NOMO-1 treated with dmso at 0.1 percent for 144 hours (cell line): ENCODE measurements at regions not wholly inside any gene's neighbourhood (a gene's known extent, or its start where the extent isn't known, plus 50 kb on each side); places are given as distances from the start of the nearest gene placed in this dataset.

Experiments used
- DNase-seq: peaks from one replicate; lab custom pipeline; 2025; ENCODE audit not compliant: unreplicated experiment; lab: John Stamatoyannopoulos, UW

GRCh38 chr13:76523740-76524340, 362.4 kb downstream of the KCTD12 start:
- DNase-seq = no peak

- no peak for DNase-seq
These were observed 364.0 kb downstream of the KCTD12 start for GRCh38 chr13:76522083-76522755.

- no peak for DNase-seq
These were observed 366.5 kb downstream of the KCTD12 start for GRCh38 chr13:76519685-76520084.

DNA sequence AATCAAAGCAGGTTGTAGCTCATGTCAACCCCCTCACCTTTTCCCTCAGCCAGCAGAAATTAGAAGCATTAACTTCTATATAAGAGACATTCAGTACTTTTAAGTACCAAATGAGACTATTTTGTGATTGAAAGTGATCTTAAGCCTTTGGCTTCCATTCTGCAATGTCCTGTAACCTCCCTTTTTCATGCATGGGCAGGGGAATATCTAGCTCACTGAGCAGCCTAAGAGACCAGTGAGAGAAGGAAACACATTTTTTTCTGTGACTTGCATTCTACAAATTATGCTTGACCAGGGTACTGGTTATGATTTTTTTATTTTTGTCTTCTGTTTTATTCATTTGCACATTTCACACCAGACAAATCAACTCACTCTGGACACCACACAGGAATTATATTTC, 369.6 kb downstream of the KCTD12 start:
- no peak for DNase-seq

- DNase-seq = no peak
These were observed 370.2 kb downstream of the KCTD12 start for GRCh38 chr13:76516013-76516412.

- no peak for DNase-seq
These were observed 373.5 kb downstream of the KCTD12 start for GRCh38 chr13:76512721-76513145.

DNA sequence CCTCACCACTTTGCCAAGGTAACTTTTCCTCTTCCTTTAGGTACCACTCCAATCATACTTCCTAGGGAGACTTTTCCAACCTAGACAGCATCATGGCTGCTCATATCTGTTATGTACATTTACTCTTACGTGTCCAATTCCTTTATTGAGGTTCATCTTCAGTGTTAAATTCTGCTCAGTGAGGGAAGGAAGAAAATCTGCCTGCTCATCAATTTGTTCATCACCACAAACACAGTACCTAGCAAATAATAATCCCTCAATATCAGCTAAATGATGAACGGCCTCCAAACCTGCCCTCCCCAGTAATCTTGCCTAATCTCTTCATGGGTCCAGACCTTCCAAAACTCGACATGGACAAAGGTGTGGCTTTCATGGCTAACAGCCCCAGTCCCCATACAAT, 380.8 kb downstream of the KCTD12 start:
- no peak for DNase-seq

- DNase-seq = no peak
These were observed 382.4 kb downstream of the KCTD12 start for GRCh38 chr13:76503766-76504165.

GRCh38 chr13:76503291-76503690, 382.9 kb downstream of the KCTD12 start:
- DNase-seq = no peak

DNA sequence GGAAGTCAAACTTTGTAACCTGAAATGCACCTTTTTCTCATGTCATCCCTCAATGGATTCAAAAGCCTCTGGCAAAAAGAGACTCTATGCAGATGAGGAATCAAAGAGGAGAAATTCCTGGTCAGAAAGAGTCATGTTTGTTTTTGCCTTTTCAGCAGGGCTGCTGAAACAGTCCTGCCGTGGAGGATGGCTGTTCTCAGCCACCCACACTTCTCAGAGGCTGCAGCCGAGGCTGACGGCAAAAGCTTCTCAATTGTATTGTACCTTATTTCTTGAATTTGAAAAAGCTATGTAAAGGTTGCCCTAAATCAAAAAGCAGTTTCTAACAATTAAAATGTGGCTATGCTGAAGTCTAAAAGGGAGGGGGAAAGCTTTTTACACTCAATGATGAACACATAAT, 385.3 kb downstream of the KCTD12 start:
- no peak for DNase-seq

DNA sequence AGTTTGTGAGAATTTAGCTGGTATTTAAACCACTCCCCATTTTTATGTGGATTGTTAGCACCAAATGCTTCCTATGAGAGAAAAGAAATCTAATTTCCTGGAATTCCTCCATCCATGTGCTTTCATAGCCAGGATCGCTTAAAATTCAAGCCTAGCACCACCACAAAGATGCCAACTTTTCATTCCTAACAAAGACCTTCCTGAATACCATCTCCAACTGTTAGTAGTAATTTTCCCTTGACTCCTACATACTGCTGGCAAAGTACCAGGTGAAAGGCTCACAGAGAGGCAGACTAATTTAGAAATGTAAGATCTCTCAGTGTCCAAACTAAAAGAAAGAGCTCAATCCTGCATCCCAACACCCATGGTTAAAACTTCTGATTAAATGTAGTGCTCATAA, 386.3 kb downstream of the KCTD12 start:
- no peak for DNase-seq

DNA sequence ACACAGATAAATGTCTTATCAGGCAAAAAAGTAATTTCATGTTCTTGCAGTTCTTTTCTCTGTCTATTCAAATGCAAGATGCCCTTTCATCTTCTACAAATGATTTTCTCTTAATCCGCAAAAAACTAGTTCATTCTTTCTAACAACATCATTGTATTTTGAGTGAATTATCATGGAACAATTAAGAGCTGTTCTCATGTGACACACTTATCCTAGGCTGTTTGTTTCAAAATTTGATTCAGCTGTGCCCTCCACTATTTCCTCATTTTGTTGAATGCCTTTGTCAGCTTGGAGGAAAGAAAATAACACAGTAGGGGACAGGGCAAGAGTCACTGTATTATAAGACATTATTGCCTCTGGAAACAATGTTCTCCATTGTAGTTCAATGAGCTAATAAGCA, 396.9 kb downstream of the KCTD12 start:
- DNase-seq = no peak

DNA sequence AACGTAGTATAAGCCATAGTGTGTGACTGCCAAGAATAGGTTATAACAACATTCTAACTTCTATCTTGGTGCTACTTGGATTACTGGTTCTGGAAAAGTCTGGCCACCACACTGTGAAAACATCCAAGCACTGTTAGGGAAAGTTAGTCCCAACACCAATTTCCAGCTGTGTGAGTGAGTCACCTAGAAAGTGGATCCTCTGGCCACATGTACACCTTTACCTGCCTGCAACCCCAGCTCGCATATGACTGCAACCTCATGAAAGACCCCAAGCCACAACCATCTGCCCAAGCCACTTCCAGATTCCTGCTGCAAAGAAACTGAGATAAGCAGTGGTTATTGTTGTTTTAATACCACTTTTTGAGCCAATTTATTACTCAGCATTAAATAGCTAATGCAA, 404.5 kb downstream of the KCTD12 start:
- no peak for DNase-seq

- DNase-seq = no peak
These were observed 411.2 kb downstream of the KCTD12 start for GRCh38 chr13:76474966-76475365.

GRCh38 chr13:76474356-76474755, 411.8 kb downstream of the KCTD12 start:
- no peak for DNase-seq

- DNase-seq = peak; percentile 20
These were observed 412.6 kb downstream of the KCTD12 start for GRCh38 chr13:76473552-76474134.

GRCh38 chr13:76472916-76473315, 413.3 kb downstream of the KCTD12 start:
- DNase-seq = no peak

DNA sequence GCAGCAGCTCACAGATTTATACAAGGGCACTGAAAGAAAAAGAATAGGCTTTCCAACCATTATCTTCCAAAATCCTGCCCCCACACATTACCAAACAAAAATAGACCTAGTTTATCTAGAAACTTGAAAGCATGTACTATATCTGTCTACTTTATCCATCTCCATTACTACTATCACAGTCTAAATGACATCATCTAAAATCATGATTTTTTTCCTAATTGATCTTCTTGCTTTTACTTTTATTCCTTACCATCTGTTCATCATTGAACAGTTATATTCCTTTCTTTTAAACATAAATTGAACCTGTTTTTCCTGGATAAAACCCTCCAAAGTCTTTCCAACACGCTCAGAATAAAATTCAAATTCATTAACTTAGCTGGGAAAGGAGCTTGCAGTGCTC, 414.7 kb downstream of the KCTD12 start:
- DNase-seq = no peak

DNA sequence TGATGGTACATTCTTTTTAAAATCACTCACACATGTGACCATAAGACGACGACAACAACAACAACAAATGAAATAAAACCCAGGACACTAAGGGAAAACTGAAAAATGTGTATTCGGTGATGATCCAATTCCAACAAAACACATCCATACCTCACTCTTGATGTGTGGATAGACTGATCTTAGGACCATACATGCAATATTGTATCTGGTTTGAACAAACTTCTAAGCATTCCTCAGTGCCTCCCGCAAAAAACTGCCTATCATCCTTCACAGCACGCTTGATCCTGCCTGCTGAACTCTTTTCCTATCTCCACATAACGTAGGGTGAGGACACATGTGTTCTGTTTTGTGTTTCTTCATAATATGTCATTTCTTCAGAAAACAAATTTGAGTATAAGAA, 415.2 kb downstream of the KCTD12 start:
- DNase-seq = no peak

DNA sequence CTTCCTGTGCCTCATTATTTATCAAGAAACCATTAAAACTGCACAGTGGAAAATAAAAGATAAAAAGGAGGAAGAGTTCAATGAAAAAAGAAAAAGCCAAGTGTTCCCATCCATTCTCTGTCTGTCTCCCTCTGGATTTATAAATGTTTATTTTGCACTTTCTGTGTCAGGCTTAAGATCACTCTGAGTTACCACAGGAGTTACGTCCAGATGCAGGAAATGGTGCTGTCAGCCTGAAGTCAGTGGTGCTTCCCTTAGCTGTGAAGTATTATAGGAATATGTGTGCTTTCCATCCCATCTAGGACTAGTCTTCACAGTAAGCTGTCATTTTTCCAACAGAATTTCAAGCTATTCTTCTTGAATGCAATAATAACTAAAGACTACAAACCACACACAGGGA, 420.2 kb downstream of the KCTD12 start:
- DNase-seq = no peak

- no peak for DNase-seq
These were observed 422.9 kb downstream of the KCTD12 start for GRCh38 chr13:76463314-76463713.

DNA sequence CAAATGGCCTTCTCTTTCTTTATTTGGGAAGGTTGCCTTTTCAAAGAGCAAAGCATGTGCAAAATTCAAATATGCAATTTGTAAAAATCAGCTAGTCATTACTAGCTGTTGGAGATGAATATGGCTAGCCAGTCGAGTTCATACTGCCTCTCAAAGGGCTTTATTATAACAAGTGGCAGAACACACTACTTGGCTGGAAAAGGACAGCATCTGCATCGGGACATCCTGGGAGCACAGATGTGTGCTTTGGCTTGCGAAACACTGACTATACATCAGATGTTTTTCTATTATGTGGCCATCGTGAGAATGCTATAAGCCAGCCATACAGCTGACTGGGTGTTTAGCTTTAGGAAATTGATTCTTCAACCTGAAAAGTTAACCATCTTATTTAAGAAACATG, 424.2 kb downstream of the KCTD12 start:
- DNase-seq = no peak

GRCh38 chr13:76461484-76461883, 424.7 kb downstream of the KCTD12 start:
- no peak for DNase-seq
